Upper lobe of left lung (tissue), 6 donors: ENCODE measurements at regions not wholly inside any gene's neighbourhood (a gene's known extent, or its start where the extent isn't known, plus 50 kb on each side); places are given as distances from the start of the nearest gene placed in this dataset.

Experiments
- ATAC-seq, 2 donors: fragments of 200-7000 bp; cut with Tn5 transposase; one replicate each; pipeline ENCODE4 v1.9.1; 2022; ENCODE audit warnings: mild to moderate bottlenecking in 2 of 2, moderate library complexity in 2 of 2; ENCODE audit not compliant: low FRiP score in 2 of 2
- DNase-seq, 2 donors: peaks; one replicate each; pipeline ENCODE4 v3.0.0-alpha.2; 2019 to 2020
- H3K27ac ChIP-seq, 4 donors: fragments of 200-600 bp; sonication (generic); one replicate each; pipeline ENCODE4 v1.5.1; 2016 to 2019
- H3K27me3 ChIP-seq, 4 donors: fragments of 200-600 bp; sonication (generic); one replicate each; pipeline ENCODE4 v1.5.1; 2017 to 2019
- H3K36me3 ChIP-seq, 4 donors: fragments of 200-600 bp; sonication (generic); one replicate each; pipeline ENCODE4 v1.5.1; 2016 to 2019
- H3K4me1 ChIP-seq, 4 donors: fragments of 200-600 bp; sonication (generic); one replicate each; pipeline ENCODE4 v1.5.1; 2018 to 2019
- H3K4me3 ChIP-seq, 4 donors: fragments of 200-600 bp; sonication (generic); one replicate each; pipeline ENCODE4 v1.5.1; 2017 to 2019; ENCODE audit warnings: mild to moderate bottlenecking in 2 of 4, moderate library complexity in 1 of 4
- H3K9me3 ChIP-seq, 4 donors: fragments of 200-600 bp; sonication (generic); one replicate each; pipeline ENCODE4 v1.5.1; 2018 to 2019
- CTCF ChIP-seq, 6 experiments: fragments of 450-650 bp in 4 of 6; fragments of 200-600 bp in 2 of 6; sonication (generic) in 2 of 6; IDR thresholded peaks; one replicate each; pipeline ENCODE4 v1.5.1; 2016 to 2019; ENCODE audit warnings: antibody characterized with exemption in 6 of 6
- EP300 ChIP-seq, 4 donors: sonication (generic); formaldehyde crosslinking; IDR thresholded peaks; one replicate each; pipeline ENCODE4 v1.5.1; 2017; ENCODE audit warnings: antibody characterized with exemption in 4 of 4, control low read depth in 2 of 4
- POLR2A ChIP-seq, 4 donors: fragments of 450-650 bp; IDR thresholded peaks; one replicate each; pipeline ENCODE4 v1.5.1; 2016 to 2017; ENCODE audit warnings: antibody characterized with exemption in 4 of 4, mild to moderate bottlenecking in 2 of 4
- POLR2AphosphoS5 ChIP-seq, 2 donors: sonication (generic); formaldehyde crosslinking; IDR thresholded peaks; one replicate each; pipeline ENCODE4 v1.5.1; 2017; ENCODE audit warnings: antibody characterized with exemption in 2 of 2
- WGBS, 2 donors: methylation state at CpG; one replicate each; pipeline ENCODE4 v1.1.5; 2017 to 2018; 5-methylcytosine and 5-hydroxymethylcytosine counted together
- donor health status: DM: no; HTN: no; CAD: no; lungs with moderate emphysema.
- donor health status: DM: no; HTN: yes; CAD: no; lungs with severe emphysema.

- Histone ChIP-seq H3K4me1 (peaks cover 0 to 3% (median 0%) of the 10 kb centered on the region in 4 donors), H3K36me3 (no peaks in the 10 kb centered on the region), H3K9me3 (no peaks in the 10 kb centered on the region), H3K4me3 (no peak overlapping the region), H3K27ac (no peak overlapping the region), H3K27me3 (no peaks in the 10 kb centered on the region)
- 51 to 64% methylated on average over 3 of the region's 3 CpGs for WGBS, 2 donors
- ATAC-seq = no peak
- no peak for TF ChIP-seq CTCF (IDR thresholded peaks at IDR 0.05)
- no peak for TF ChIP-seq POLR2A (IDR thresholded peaks at IDR 0.05)
- TF ChIP-seq EP300 (IDR thresholded peaks at IDR 0.05) = no peak
- TF ChIP-seq POLR2AphosphoS5 (IDR thresholded peaks at IDR 0.05) = no peak
- no peak for DNase-seq
These were observed 125.9 kb upstream of the SATB2 start for GRCh38 chr2:199583676-199584075.

DNA sequence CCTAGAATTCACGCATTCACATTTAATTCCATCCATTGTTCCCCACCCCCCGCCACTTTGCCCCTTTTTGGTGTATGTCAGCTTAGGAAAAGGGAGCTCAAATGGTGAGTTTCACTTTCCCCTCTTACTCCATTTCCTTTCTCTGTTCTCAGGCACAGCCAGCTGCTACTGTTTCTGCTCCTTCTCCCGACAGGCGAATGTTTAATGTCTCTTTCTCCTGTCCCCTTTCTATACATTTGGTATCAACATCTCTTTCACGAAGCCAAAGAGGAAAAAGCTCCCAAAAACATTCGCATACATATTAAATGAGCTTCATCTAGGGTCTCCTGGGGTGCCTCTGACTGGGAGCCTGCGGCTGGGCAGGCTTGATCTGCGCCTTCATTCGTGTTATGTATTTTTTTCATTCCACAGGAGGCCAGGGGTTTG, 124.2 kb upstream of the SATB2 start:
- Histone ChIP-seq H3K36me3 (no peaks in the 10 kb centered on the region), H3K9me3 (no peaks in the 10 kb centered on the region), H3K27me3 (no peaks in the 10 kb centered on the region), H3K4me3 (peak overlapping the region in 2 of 4 donors; percentile 31 to 42), H3K4me1 (peaks cover 0 to 3% (median 0%) of the 10 kb centered on the region in 4 donors), H3K27ac (no peak overlapping the region)
- TF ChIP-seq EP300 (IDR thresholded peaks at IDR 0.05) (no peak), CTCF (IDR thresholded peaks at IDR 0.05) (no peak), POLR2AphosphoS5 (IDR thresholded peaks at IDR 0.05) (no peak), POLR2A (IDR thresholded peaks at IDR 0.05) (no peak)
- DNase-seq = no peak
- 39 to 40% methylated on average over 9 of the region's 9 CpGs for WGBS, 2 donors
- ATAC-seq = no peak

GRCh38 chr2:199581408-199581807, 123.7 kb upstream of the SATB2 start:
- WGBS, 2 donors = 50 to 51% methylated on average over 4 of the region's 4 CpGs

GRCh38 chr2:199575416-199575815, 117.7 kb upstream of the SATB2 start:
- TF ChIP-seq CTCF (IDR thresholded peaks at IDR 0.05) = no peak
- TF ChIP-seq POLR2A (IDR thresholded peaks at IDR 0.05) = no peak
- TF ChIP-seq EP300 (IDR thresholded peaks at IDR 0.05) = no peak
- TF ChIP-seq POLR2AphosphoS5 (IDR thresholded peaks at IDR 0.05) = no peak
- DNase-seq (no peak), ATAC-seq (no peak)
- H3K27me3 ChIP-seq = no peaks in the 10 kb centered on the region
- H3K9me3 ChIP-seq = no peaks in the 10 kb centered on the region
- no peak overlapping the region for H3K4me3 ChIP-seq
- H3K27ac ChIP-seq = no peak overlapping the region
- WGBS, 2 donors = 45 to 47% methylated on average over 2 of the region's 2 CpGs
- no peaks in the 10 kb centered on the region for H3K36me3 ChIP-seq
- no peaks in the 10 kb centered on the region for H3K4me1 ChIP-seq

More at GRCh38 chr2:199581408-199581807, 123.7 kb upstream of the SATB2 start:
- Histone ChIP-seq H3K4me3 (peak overlapping the region in 2 of 4 donors; percentile 31 to 42), H3K4me1 (peaks cover 0 to 3% (median 0%) of the 10 kb centered on the region in 4 donors), H3K27ac (no peak overlapping the region), H3K27me3 (no peaks in the 10 kb centered on the region), H3K9me3 (no peaks in the 10 kb centered on the region), H3K36me3 (no peaks in the 10 kb centered on the region)
- no peak for TF ChIP-seq POLR2A (IDR thresholded peaks at IDR 0.05)
- TF ChIP-seq CTCF (IDR thresholded peaks at IDR 0.05) = no peak
- no peak for TF ChIP-seq EP300 (IDR thresholded peaks at IDR 0.05)
- TF ChIP-seq POLR2AphosphoS5 (IDR thresholded peaks at IDR 0.05) = no peak
- no peak for DNase-seq
- ATAC-seq = no peak

- H3K4me1 ChIP-seq = no peaks in the 10 kb centered on the region
- no peaks in the 10 kb centered on the region for H3K27me3 ChIP-seq
- no peak for TF ChIP-seq CTCF (IDR thresholded peaks at IDR 0.05)
- TF ChIP-seq POLR2AphosphoS5 (IDR thresholded peaks at IDR 0.05) = no peak
- TF ChIP-seq EP300 (IDR thresholded peaks at IDR 0.05) = no peak
- TF ChIP-seq POLR2A (IDR thresholded peaks at IDR 0.05) = no peak
- WGBS, 2 donors = 86 to 100% methylated on average over 1 of the region's 1 CpG
- no peaks in the 10 kb centered on the region for H3K9me3 ChIP-seq
- H3K4me3 ChIP-seq = no peak overlapping the region
- ATAC-seq (no peak), DNase-seq (no peak)
- no peaks in the 10 kb centered on the region for H3K36me3 ChIP-seq
- no peak overlapping the region for H3K27ac ChIP-seq
These were observed 114.8 kb upstream of the SATB2 start for GRCh38 chr2:199572571-199572970.
